NT2/D1 (cell line): ENCODE measurements at regions not wholly inside any gene's neighbourhood (a gene's known extent, or its start where the extent isn't known, plus 50 kb on each side); places are given as distances from the start of the nearest gene placed in this dataset.

ENCODE experiments used
- SUZ12 ChIP-seq: IDR thresholded peaks from 2 replicates; pipeline ENCODE4 v1.6.1; 2011; ENCODE audit not compliant: insufficient read length, insufficient read depth; ENCODE audit errors: extremely low read depth
- YY1 ChIP-seq: IDR thresholded peaks from 2 replicates; pipeline ENCODE4 v1.6.1; 2011; ENCODE audit not compliant: insufficient read length, insufficient read depth
- ZNF274 ChIP-seq: IDR thresholded peaks from 2 replicates; pipeline ENCODE4 v1.6.1; 2011; ENCODE audit warnings: mild to moderate bottlenecking, low read depth, low read length

DNA sequence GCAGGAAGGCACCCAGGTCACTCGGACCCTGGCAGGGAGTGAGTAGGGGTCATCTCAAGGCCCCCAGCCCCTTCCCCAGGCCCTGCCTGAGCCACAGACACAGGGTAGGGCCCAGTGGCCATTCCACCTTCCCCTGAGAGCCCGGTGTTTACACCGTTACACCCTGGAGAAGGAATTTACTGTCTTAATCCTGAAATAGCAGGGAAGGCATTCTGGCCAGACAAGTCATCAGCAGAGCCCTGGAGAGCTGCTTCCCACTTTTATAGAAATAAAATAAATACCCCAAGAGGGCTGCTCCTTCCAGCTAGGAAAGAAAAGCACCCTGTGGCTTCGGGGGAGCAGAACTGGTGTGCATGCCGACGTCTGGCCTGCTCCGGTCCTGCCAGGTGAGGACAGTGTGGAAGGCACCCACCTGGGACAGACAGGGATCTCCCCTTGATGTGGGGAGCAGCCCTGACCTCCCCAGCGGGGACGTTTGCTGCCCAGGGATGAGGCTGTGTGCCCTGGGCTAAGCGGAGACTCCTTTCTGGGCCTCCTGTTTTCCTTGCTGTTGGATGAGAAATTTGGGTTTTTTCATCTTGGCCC lies 180.0 kb downstream of the MN1 start:
- no peak for TF ChIP-seq YY1
- no peak for TF ChIP-seq ZNF274
- TF ChIP-seq SUZ12: no peak
